Mesenchymal stem cell (in vitro differentiated cells and primary cell): ENCODE measurements at regions not wholly inside any gene's neighbourhood (a gene's known extent, or its start where the extent isn't known, plus 50 kb on each side); places are given as distances from the start of the nearest gene placed in this dataset.

ENCODE experiments used
- DNase-seq: peaks from one replicate; pipeline ENCODE4 v3.0.0-alpha.2; 2013
- H2AFZ ChIP-seq: one replicate; pipeline ENCODE4 v1.6.1; 2013; ENCODE audit warnings: low read depth, mild to moderate bottlenecking, control low read depth, inconsistent platforms, low read length, moderate library complexity
- H2AK5ac ChIP-seq: 2 replicates; pipeline ENCODE4 v1.6.1; 2013; ENCODE audit warnings: low read length, moderate library complexity, mild to moderate bottlenecking, inconsistent platforms; ENCODE audit not compliant: severe bottlenecking
- H2BK120ac ChIP-seq: one replicate; pipeline ENCODE4 v1.6.1; 2013; ENCODE audit warnings: low read depth, mild to moderate bottlenecking, inconsistent platforms, low read length, moderate library complexity
- H2BK12ac ChIP-seq, 2 experiments: one replicate each; pipeline ENCODE4 v1.6.1; 2013; ENCODE audit warnings: inconsistent platforms in 2 of 2, low read length in 2 of 2, mild to moderate bottlenecking in 2 of 2, moderate library complexity in 2 of 2, control low read depth in 1 of 2
- H2BK15ac ChIP-seq: one replicate; pipeline ENCODE4 v1.6.1; 2013; ENCODE audit warnings: mild to moderate bottlenecking, low read depth, inconsistent platforms; ENCODE audit not compliant: poor library complexity, severe bottlenecking
- H2BK5ac ChIP-seq: 2 replicates; pipeline ENCODE4 v1.6.1; 2013; ENCODE audit warnings: low read depth, mild to moderate bottlenecking, low read length, control low read depth, inconsistent platforms; ENCODE audit not compliant: poor library complexity, severe bottlenecking
- H3K14ac ChIP-seq, 2 experiments: one replicate each; pipeline ENCODE4 v1.6.1; 2013; ENCODE audit warnings: inconsistent platforms in 2 of 2, low read length in 2 of 2, control low read depth in 1 of 2, mild to moderate bottlenecking in 1 of 2, moderate library complexity in 1 of 2
- H3K18ac ChIP-seq, 2 experiments: one replicate each; pipeline ENCODE4 v1.6.1; 2013; ENCODE audit warnings: inconsistent platforms in 2 of 2, low read length in 2 of 2, control low read depth in 1 of 2, low read depth in 1 of 2, mild to moderate bottlenecking in 1 of 2
- H3K23ac ChIP-seq, 2 experiments: one replicate each; pipeline ENCODE4 v1.6.1; 2013; ENCODE audit warnings: inconsistent platforms in 2 of 2, low read length in 2 of 2, mild to moderate bottlenecking in 2 of 2, moderate library complexity in 2 of 2, control low read depth in 1 of 2
- H3K27ac ChIP-seq: 2 replicates; pipeline ENCODE4 v1.5.1; 2013; ENCODE audit warnings: mild to moderate bottlenecking, moderate library complexity, low read length, control low read depth, inconsistent platforms; ENCODE audit not compliant: poor library complexity, severe bottlenecking
- H3K27me3 ChIP-seq, 2 experiments: 2 replicates each; pipeline versions ENCODE4 v1.6.1 to v1.7.0; 2013; ENCODE audit warnings: low read length in 2 of 2, mild to moderate bottlenecking in 2 of 2, moderate library complexity in 2 of 2, control low read depth in 1 of 2, inconsistent platforms in 1 of 2; ENCODE audit not compliant: control insufficient read depth in 1 of 2, insufficient read depth in 1 of 2
- H3K36me3 ChIP-seq, 2 experiments: 2 replicates each; pipeline versions ENCODE4 v1.6.1 to v1.7.0; 2013; ENCODE audit warnings: low read length in 2 of 2, control low read depth in 1 of 2, inconsistent platforms in 1 of 2, low read depth in 1 of 2, mild to moderate bottlenecking in 1 of 2; ENCODE audit not compliant: insufficient read depth in 2 of 2, control insufficient read depth in 1 of 2
- H3K4ac ChIP-seq, 2 experiments: one replicate each; pipeline ENCODE4 v1.6.1; 2013; ENCODE audit warnings: inconsistent platforms in 2 of 2, low read length in 2 of 2, mild to moderate bottlenecking in 2 of 2, moderate library complexity in 2 of 2, control low read depth in 1 of 2, low read depth in 1 of 2
- H3K4me1 ChIP-seq: 2 replicates; pipeline ENCODE4 v1.6.1; 2013; ENCODE audit warnings: low read depth, low read length, control low read depth; ENCODE audit not compliant: control insufficient read depth, insufficient read depth
- H3K4me2 ChIP-seq: 2 replicates; pipeline ENCODE4 v1.6.1; 2013; ENCODE audit warnings: low read length, mild to moderate bottlenecking, inconsistent platforms; ENCODE audit not compliant: poor library complexity, severe bottlenecking
- H3K4me3 ChIP-seq, 2 experiments: 2 replicates each; pipeline versions ENCODE4 v1.5.1 to v1.7.0; 2013; ENCODE audit warnings: low read length in 2 of 2, mild to moderate bottlenecking in 2 of 2, control low read depth in 1 of 2, low read depth in 1 of 2; ENCODE audit not compliant: insufficient read depth in 1 of 2
- H3K79me1 ChIP-seq: replicated peaks from 2 replicates; pipeline ENCODE4 v1.6.1; 2013; ENCODE audit warnings: mild to moderate bottlenecking, control low read depth, low read length, inconsistent platforms; ENCODE audit not compliant: poor library complexity, severe bottlenecking
- H3K9ac ChIP-seq: 2 replicates; pipeline ENCODE4 v1.7.0; 2013; ENCODE audit warnings: mild to moderate bottlenecking, low read length, moderate library complexity
- H3K9me3 ChIP-seq: 2 replicates; pipeline ENCODE4 v1.7.0; 2013; ENCODE audit warnings: mild to moderate bottlenecking, low read length; ENCODE audit not compliant: control insufficient read depth
- H4K8ac ChIP-seq: one replicate; pipeline ENCODE4 v1.6.1; 2013; ENCODE audit warnings: inconsistent platforms, mild to moderate bottlenecking, low read length, moderate library complexity
- H4K91ac ChIP-seq: one replicate; pipeline ENCODE4 v1.6.1; 2013; ENCODE audit warnings: mild to moderate bottlenecking, low read length, inconsistent platforms
- WGBS: methylation state at CpG from one replicate; pipeline ENCODE4 v1.1.7; 2013; ENCODE audit warnings: mixed read lengths; 5-methylcytosine and 5-hydroxymethylcytosine counted together

GRCh38 chr7:84568781-84569180, 374.2 kb upstream of the SEMA3A start:
- no peak overlapping the region for H3K4me3 ChIP-seq
- H3K27me3 ChIP-seq, result no peaks in the 10 kb centered on the region
- H2BK120ac ChIP-seq, result no peak overlapping the region
- H3K14ac ChIP-seq, result no peak overlapping the region
- H3K27ac ChIP-seq, result no peak overlapping the region
- 93% methylated on average over 2 of the region's 3 CpGs for WGBS
- no peak overlapping the region for H2AFZ ChIP-seq
- no peak for DNase-seq
- H2BK12ac ChIP-seq, result no peak overlapping the region
- H3K9ac ChIP-seq, result peak overlapping the region; percentile 55
- no peak overlapping the region for H3K23ac ChIP-seq
- H3K4me2 ChIP-seq, result no peak overlapping the region
- H3K36me3 ChIP-seq, result no peaks in the 10 kb centered on the region
- H2BK5ac ChIP-seq, result no peak overlapping the region
- H3K18ac ChIP-seq, result no peak overlapping the region
- no peak overlapping the region for H3K4ac ChIP-seq
- no peak overlapping the region for H2AK5ac ChIP-seq
- no peaks in the 10 kb centered on the region for H3K4me1 ChIP-seq
- no peak overlapping the region for H4K8ac ChIP-seq
- no peak overlapping the region for H4K91ac ChIP-seq
- H2BK15ac ChIP-seq, result no peak overlapping the region
- no peaks in the 10 kb centered on the region for H3K79me1 ChIP-seq
- no peaks in the 10 kb centered on the region for H3K9me3 ChIP-seq

DNA sequence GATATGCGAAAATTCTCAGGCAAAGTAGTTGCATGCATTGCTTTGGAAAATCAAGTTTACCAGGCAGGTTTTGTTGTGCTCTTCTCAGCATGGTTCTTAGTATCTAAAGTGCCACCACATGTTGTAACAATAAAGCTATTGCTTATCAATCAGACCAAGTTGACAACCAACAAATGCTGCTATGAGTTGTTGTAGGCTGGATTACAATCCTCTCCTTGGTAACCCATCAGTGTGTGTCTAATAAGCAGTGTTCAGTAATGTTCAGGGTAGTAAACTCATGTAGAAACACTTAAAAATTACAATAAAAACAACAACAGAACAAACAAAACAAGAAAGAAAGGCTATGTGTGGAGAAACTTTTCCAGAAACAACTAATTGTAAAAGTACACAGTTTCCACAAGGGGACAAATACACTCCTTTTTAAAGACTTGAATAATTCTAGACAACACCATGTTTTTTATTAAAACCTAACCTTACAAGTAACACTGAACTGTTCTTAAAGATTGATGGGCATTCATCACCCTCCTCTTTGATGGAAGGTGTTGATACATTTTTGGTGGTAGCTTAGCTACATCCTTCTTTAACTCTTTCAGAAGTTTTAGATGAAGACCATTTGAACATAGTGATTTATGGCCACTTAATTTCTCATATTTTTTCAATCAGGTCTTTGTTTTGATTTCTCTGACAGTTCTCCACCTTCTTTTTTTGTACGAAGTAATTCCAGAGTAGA, 370.9 kb upstream of the SEMA3A start:
- no peak overlapping the region for H2BK12ac ChIP-seq
- H3K4me3 ChIP-seq, result no peak overlapping the region
- 100% methylated on average over 2 of the region's 2 CpGs for WGBS
- no peak overlapping the region for H2BK120ac ChIP-seq
- H4K91ac ChIP-seq, result no peak overlapping the region
- H4K8ac ChIP-seq, result no peak overlapping the region
- H3K9me3 ChIP-seq, result no peaks in the 10 kb centered on the region
- no peaks in the 10 kb centered on the region for H3K36me3 ChIP-seq
- no peak overlapping the region for H3K18ac ChIP-seq
- no peaks in the 10 kb centered on the region for H3K4me1 ChIP-seq
- H3K23ac ChIP-seq, result no peak overlapping the region
- H2BK15ac ChIP-seq, result no peak overlapping the region
- no peak overlapping the region for H3K4me2 ChIP-seq
- no peak overlapping the region for H3K4ac ChIP-seq
- DNase-seq, result no peak
- H3K9ac ChIP-seq, result no peak overlapping the region
- H3K14ac ChIP-seq, result no peak overlapping the region
- H3K27me3 ChIP-seq, result no peaks in the 10 kb centered on the region
- H2AFZ ChIP-seq, result no peak overlapping the region
- no peak overlapping the region for H2BK5ac ChIP-seq
- H3K79me1 ChIP-seq, result no peaks in the 10 kb centered on the region
- H2AK5ac ChIP-seq, result no peak overlapping the region
- no peak overlapping the region for H3K27ac ChIP-seq

- no peak overlapping the region for H3K23ac ChIP-seq
- no peaks in the 10 kb centered on the region for H3K36me3 ChIP-seq
- H3K4me1 ChIP-seq, result no peaks in the 10 kb centered on the region
- no peak overlapping the region for H3K18ac ChIP-seq
- H3K27me3 ChIP-seq, result no peaks in the 10 kb centered on the region
- H2AK5ac ChIP-seq, result no peak overlapping the region
- no peak overlapping the region for H2BK120ac ChIP-seq
- H3K79me1 ChIP-seq, result no peaks in the 10 kb centered on the region
- H2AFZ ChIP-seq, result no peak overlapping the region
- H4K8ac ChIP-seq, result no peak overlapping the region
- H4K91ac ChIP-seq, result no peak overlapping the region
- no peak overlapping the region for H3K4me3 ChIP-seq
- H3K4me2 ChIP-seq, result no peak overlapping the region
- H2BK5ac ChIP-seq, result no peak overlapping the region
- no peak overlapping the region for H3K9ac ChIP-seq
- H3K4ac ChIP-seq, result no peak overlapping the region
- no peak overlapping the region for H2BK15ac ChIP-seq
- no peak overlapping the region for H2BK12ac ChIP-seq
- DNase-seq, result no peak
- no peak overlapping the region for H3K27ac ChIP-seq
- H3K14ac ChIP-seq, result no peak overlapping the region
- peaks cover 33% of the 10 kb centered on the region for H3K9me3 ChIP-seq
Measured at GRCh38 chr7:84553711-84554110, 359.1 kb upstream of the SEMA3A start.

DNA sequence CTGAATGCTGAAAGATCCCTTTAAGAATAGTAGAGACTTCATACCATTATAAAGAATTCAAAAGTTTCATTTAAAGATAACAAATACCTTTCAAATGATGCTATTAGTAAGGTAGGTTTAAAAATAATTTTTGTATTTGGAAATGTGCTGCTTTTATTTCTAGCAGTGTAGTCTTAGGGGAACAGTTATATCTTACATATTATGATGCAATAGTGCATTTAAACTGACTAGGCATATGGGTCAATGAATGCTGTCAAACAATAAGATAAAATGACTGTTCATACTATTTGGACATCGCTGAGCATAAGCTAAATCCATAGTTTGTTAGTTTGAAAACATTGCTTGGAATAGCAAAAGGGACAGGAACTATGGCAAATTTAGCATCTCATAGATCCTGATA, 354.8 kb upstream of the SEMA3A start:
- H3K79me1 ChIP-seq, result no peaks in the 10 kb centered on the region
- peaks cover 2% of the 10 kb centered on the region for H3K9me3 ChIP-seq
- no peak overlapping the region for H3K4me3 ChIP-seq
- H2AFZ ChIP-seq, result no peak overlapping the region
- H3K9ac ChIP-seq, result no peak overlapping the region
- H2BK12ac ChIP-seq, result no peak overlapping the region
- no peak overlapping the region for H3K23ac ChIP-seq
- H3K36me3 ChIP-seq, result no peaks in the 10 kb centered on the region
- no peak overlapping the region for H4K8ac ChIP-seq
- no peak overlapping the region for H2AK5ac ChIP-seq
- no peak for DNase-seq
- H3K4me2 ChIP-seq, result no peak overlapping the region
- no peak overlapping the region for H3K14ac ChIP-seq
- H2BK5ac ChIP-seq, result no peak overlapping the region
- no peak overlapping the region for H3K27ac ChIP-seq
- no peak overlapping the region for H2BK15ac ChIP-seq
- no CpG with 5 or more reads among the region's 1 CpG for WGBS
- H4K91ac ChIP-seq, result no peak overlapping the region
- H2BK120ac ChIP-seq, result no peak overlapping the region
- no peaks in the 10 kb centered on the region for H3K27me3 ChIP-seq
- H3K4ac ChIP-seq, result no peak overlapping the region
- H3K4me1 ChIP-seq, result peaks cover 2% of the 10 kb centered on the region
- H3K18ac ChIP-seq, result no peak overlapping the region
